ENCODE measurements at regions not wholly inside any gene's neighbourhood (a gene's known extent, or its start where the extent isn't known, plus 50 kb on each side); places are given as distances from the start of the nearest gene placed in this dataset.

DNA sequence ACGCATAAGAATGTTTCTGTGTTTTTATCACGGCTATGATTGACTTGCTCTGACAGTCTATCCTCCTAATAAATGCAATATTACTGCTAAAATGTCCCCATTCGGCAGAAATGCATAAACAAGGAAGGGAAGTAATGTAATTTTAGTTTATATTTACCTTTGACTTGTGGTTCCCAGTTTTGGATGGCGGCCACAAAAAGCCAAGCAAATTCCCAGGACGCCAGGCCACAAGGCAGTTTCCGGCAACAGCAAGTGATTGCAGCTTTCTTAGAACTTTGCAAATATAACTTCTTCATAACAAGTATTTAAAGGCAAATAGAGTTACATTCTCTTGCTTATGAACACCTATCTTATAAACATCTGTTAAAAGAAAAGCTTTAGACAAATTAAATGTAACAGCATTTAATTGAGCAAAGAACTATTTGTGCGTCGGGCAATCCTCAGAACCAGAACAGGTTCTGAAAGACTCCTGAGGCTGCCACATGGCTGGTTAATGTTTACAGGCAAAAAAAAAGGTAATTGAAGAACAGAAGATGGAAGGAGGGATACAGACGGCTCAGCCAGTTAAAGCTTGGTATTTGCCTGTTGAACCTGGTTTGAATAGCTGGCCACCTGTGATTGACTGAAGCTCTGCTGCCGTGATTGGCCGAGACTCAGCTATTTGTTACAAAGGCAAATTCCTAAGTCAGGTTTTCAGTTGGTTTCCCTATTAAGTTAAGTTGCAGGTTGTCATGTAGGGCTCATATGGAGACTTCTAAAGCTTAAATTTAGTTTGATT is 80.8 kb downstream of the C21orf91 start:
- no peak overlapping the region for H3K27ac ChIP-seq (ENCODE audit: low read depth, low read length)
- CTCF ChIA-PET, result interaction anchor here (0.8 to 1.4 kb wide), 2 partner anchors 8 to 184 kb away, joined by 3 read pairs; no protein-coding TSS in a partner anchor
- H3K9me3 Mint-ChIP-seq, result peaks cover 0 to 1% (median 0%) of the 10 kb centered on the region in 5 donors

GRCh38 chr21:17736072-17736471 is 83.1 kb downstream of the C21orf91 start:
- Mint-ChIP-seq H3K9me3 (no peaks in the 10 kb centered on the region), H3K36me3 (no peaks in the 10 kb centered on the region), H3K27me3 (peaks cover 0 to 4% of the 10 kb centered on the region in 2 donors), H3K4me3 (no peak overlapping the region), H3K27ac (no peak overlapping the region), H3K4me1 (peaks cover 3 to 12% (median 5%) of the 10 kb centered on the region in 3 donors)
- POLR2A ChIA-PET, result no interaction called here
- no peak for DNase-seq
- no peaks in the 10 kb centered on the region for H3K36me3 ChIP-seq (ENCODE audit: insufficient read depth, low read length)
- H3K27ac ChIP-seq (ENCODE audit: low read depth, low read length), result no peak overlapping the region
- no peaks in the 10 kb centered on the region for H3K27me3 ChIP-seq (ENCODE audit: insufficient read depth, low read length, poor library complexity, severe bottlenecking)
- CTCF ChIA-PET, result no interaction called here
- no peak overlapping the region for H3K4me3 ChIP-seq (ENCODE audit: low read length)
- H3K9me3 ChIP-seq (ENCODE audit: low read length), result no peaks in the 10 kb centered on the region
- H3K4me1 ChIP-seq (ENCODE audit: insufficient read depth, low read length), result no peaks in the 10 kb centered on the region

More for the DNA sequence above, 80.8 kb downstream of the C21orf91 start:
- H3K27me3 Mint-ChIP-seq, result peaks cover 0 to 4% of the 10 kb centered on the region in 2 donors
- H3K4me3 Mint-ChIP-seq, result no peak overlapping the region
- DNase-seq, result no peak
- no peaks in the 10 kb centered on the region for H3K27me3 ChIP-seq (ENCODE audit: insufficient read depth, low read length, poor library complexity, severe bottlenecking)
- no peak overlapping the region for H3K4me3 ChIP-seq (ENCODE audit: low read length)
- no peaks in the 10 kb centered on the region for H3K9me3 ChIP-seq (ENCODE audit: low read length)
- no peak overlapping the region for H3K27ac Mint-ChIP-seq
- H3K4me1 ChIP-seq (ENCODE audit: insufficient read depth, low read length), result no peaks in the 10 kb centered on the region
- H3K4me1 Mint-ChIP-seq, result peaks cover 3 to 13% (median 7%) of the 10 kb centered on the region in 3 donors
- H3K36me3 ChIP-seq (ENCODE audit: insufficient read depth, low read length), result no peaks in the 10 kb centered on the region
- H3K36me3 Mint-ChIP-seq, result peaks cover 0 to 5% (median 0%) of the 10 kb centered on the region in 3 donors
- POLR2A ChIA-PET, result no interaction called here

- Histone ChIP-seq H3K36me3 (ENCODE audit: insufficient read depth, low read length) (no peaks in the 10 kb centered on the region), H3K9me3 (ENCODE audit: low read length) (no peaks in the 10 kb centered on the region), H3K27ac (ENCODE audit: low read depth, low read length) (no peak overlapping the region), H3K4me1 (ENCODE audit: insufficient read depth, low read length) (no peaks in the 10 kb centered on the region), H3K27me3 (ENCODE audit: insufficient read depth, low read length, poor library complexity, severe bottlenecking) (no peaks in the 10 kb centered on the region), H3K4me3 (ENCODE audit: low read length) (no peak overlapping the region)
- no peak for DNase-seq
- CTCF ChIA-PET, result interaction anchor here (1.2 kb wide), 1 partner anchor 101 kb away, joined by 3 read pairs; no protein-coding TSS in a partner anchor
- Mint-ChIP-seq H3K27ac (peak overlapping the region in 1 of 8 donors; percentile 23), H3K27me3 (peaks cover 0 to 2% of the 10 kb centered on the region in 2 donors), H3K36me3 (no peaks in the 10 kb centered on the region), H3K9me3 (no peaks in the 10 kb centered on the region), H3K4me3 (no peak overlapping the region), H3K4me1 (peaks cover 0 to 8% (median 1%) of the 10 kb centered on the region in 3 donors)
- POLR2A ChIA-PET, result no interaction called here
Observed at GRCh38 chr21:17733209-17733608, 85.9 kb downstream of the C21orf91 start.

GRCh38 chr21:17732306-17732705 is 86.8 kb downstream of the C21orf91 start:
- no peaks in the 10 kb centered on the region for H3K9me3 Mint-ChIP-seq
- Histone ChIP-seq H3K27me3 (ENCODE audit: insufficient read depth, low read length, poor library complexity, severe bottlenecking) (no peaks in the 10 kb centered on the region), H3K4me3 (ENCODE audit: low read length) (no peak overlapping the region), H3K4me1 (ENCODE audit: insufficient read depth, low read length) (no peaks in the 10 kb centered on the region), H3K9me3 (ENCODE audit: low read length) (no peaks in the 10 kb centered on the region), H3K36me3 (ENCODE audit: insufficient read depth, low read length) (no peaks in the 10 kb centered on the region), H3K27ac (ENCODE audit: low read depth, low read length) (no peak overlapping the region)
- ChIA-PET POLR2A (no interaction called here), CTCF (interaction anchor here (1.0 to 1.2 kb wide), 2 partner anchors 35 to 102 kb away, joined by 3 read pairs; no protein-coding TSS in a partner anchor)
- H3K27ac Mint-ChIP-seq, result no peak overlapping the region
- peaks cover 0 to 2% of the 10 kb centered on the region in 2 donors for H3K27me3 Mint-ChIP-seq
- DNase-seq, result no peak
- H3K36me3 Mint-ChIP-seq, result no peaks in the 10 kb centered on the region
- no peak overlapping the region for H3K4me3 Mint-ChIP-seq
- H3K4me1 Mint-ChIP-seq, result peaks cover 0 to 8% (median 1%) of the 10 kb centered on the region in 3 donors

DNA sequence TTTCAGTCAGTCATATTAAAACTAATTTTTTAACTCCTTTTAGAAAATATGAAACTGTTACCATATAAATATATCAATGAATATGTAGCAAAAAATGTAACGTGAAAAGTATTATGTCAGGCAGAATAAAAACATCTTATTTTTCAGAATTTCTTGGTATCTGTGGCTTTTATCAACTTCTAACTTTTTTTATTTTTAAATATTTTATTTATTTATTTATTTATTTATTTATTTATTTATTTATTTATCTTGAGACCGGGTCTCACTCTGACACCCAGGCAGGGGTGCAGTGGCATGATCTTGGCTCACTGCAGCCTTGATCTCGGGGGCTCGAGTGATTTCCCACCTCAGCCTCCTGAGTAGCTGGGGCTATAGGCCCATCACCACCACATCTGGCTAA is 87.6 kb downstream of the C21orf91 start:
- Histone ChIP-seq H3K9me3 (ENCODE audit: low read length) (no peaks in the 10 kb centered on the region), H3K27me3 (ENCODE audit: insufficient read depth, low read length, poor library complexity, severe bottlenecking) (no peaks in the 10 kb centered on the region), H3K4me1 (ENCODE audit: insufficient read depth, low read length) (no peaks in the 10 kb centered on the region), H3K36me3 (ENCODE audit: insufficient read depth, low read length) (no peaks in the 10 kb centered on the region), H3K27ac (ENCODE audit: low read depth, low read length) (no peak overlapping the region), H3K4me3 (ENCODE audit: low read length) (no peak overlapping the region)
- Mint-ChIP-seq H3K27me3 (peaks cover 0 to 2% of the 10 kb centered on the region in 2 donors), H3K36me3 (no peaks in the 10 kb centered on the region), H3K4me1 (peaks cover 0 to 8% (median 1%) of the 10 kb centered on the region in 3 donors), H3K27ac (no peak overlapping the region), H3K4me3 (no peak overlapping the region), H3K9me3 (no peaks in the 10 kb centered on the region)
- ChIA-PET POLR2A (no interaction called here), CTCF (interaction anchor here (1.0 kb wide), 1 partner anchor 35 kb away, joined by 3 read pairs; no protein-coding TSS in a partner anchor)
- DNase-seq, result no peak

DNA sequence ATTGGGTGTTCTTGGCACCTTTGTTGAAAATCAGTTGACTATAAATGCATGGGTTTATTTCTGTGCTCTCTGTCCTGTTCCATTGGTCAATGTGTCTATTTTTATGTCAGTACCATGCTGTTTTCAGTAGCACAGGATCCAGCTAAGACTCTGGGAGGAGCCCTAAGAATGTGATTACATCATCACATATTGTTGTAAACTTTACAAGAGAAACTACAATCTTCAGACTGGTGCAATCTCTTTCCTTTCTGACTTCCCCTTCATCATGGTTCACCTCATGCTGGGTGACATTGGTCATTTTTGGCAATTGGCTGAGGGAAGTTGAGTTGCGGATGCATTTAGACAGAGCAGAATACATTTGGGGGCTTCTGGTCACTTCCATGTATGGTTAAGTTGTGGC is 88.4 kb downstream of the C21orf91 start:
- DNase-seq, result no peak
- H3K27ac ChIP-seq (ENCODE audit: low read depth, low read length), result no peak overlapping the region
- H3K4me3 Mint-ChIP-seq, result no peak overlapping the region
- H3K9me3 Mint-ChIP-seq, result no peaks in the 10 kb centered on the region
- H3K36me3 Mint-ChIP-seq, result no peaks in the 10 kb centered on the region
- no peak overlapping the region for H3K4me3 ChIP-seq (ENCODE audit: low read length)
- ChIA-PET POLR2A (no interaction called here), CTCF (interaction anchor here (0.7 kb wide), 1 partner anchor 44 kb away, joined by 4 read pairs; no protein-coding TSS in a partner anchor)
- peaks cover 0 to 8% (median 1%) of the 10 kb centered on the region in 3 donors for H3K4me1 Mint-ChIP-seq
- peaks cover 0 to 2% of the 10 kb centered on the region in 2 donors for H3K27me3 Mint-ChIP-seq
- H3K27me3 ChIP-seq (ENCODE audit: insufficient read depth, low read length, poor library complexity, severe bottlenecking), result no peaks in the 10 kb centered on the region
- peak overlapping the region in 2 of 8 donors; percentile 19 to 60 for H3K27ac Mint-ChIP-seq
- H3K4me1 ChIP-seq (ENCODE audit: insufficient read depth, low read length), result no peaks in the 10 kb centered on the region
- H3K36me3 ChIP-seq (ENCODE audit: insufficient read depth, low read length), result no peaks in the 10 kb centered on the region
- H3K9me3 ChIP-seq (ENCODE audit: low read length), result no peaks in the 10 kb centered on the region

DNA sequence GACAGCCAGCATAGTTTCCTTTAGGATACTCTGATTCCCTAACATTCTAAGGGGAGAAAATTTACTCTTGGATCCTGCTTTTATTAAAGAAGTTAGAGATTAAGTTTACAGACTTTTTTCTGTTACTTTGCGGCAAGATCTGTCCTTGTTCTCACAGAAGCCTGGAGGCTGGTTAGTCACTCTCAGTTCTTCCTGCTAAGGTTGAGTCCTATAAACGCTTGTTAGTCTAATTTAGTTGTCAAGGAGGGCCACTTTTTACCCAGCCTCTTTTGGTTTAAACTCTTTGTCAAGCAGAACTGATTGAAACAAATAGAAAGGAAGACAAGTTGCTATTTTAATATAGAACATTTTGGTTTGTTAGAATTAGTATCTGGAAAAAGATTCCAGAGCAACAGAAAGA is 89.7 kb downstream of the C21orf91 start:
- Histone ChIP-seq H3K27ac (ENCODE audit: low read depth, low read length) (no peak overlapping the region), H3K36me3 (ENCODE audit: insufficient read depth, low read length) (no peaks in the 10 kb centered on the region), H3K27me3 (ENCODE audit: insufficient read depth, low read length, poor library complexity, severe bottlenecking) (no peaks in the 10 kb centered on the region), H3K4me1 (ENCODE audit: insufficient read depth, low read length) (no peaks in the 10 kb centered on the region), H3K9me3 (ENCODE audit: low read length) (no peaks in the 10 kb centered on the region), H3K4me3 (ENCODE audit: low read length) (no peak overlapping the region)
- H3K36me3 Mint-ChIP-seq, result peaks cover 0 to 2% (median 0%) of the 10 kb centered on the region in 3 donors
- H3K4me3 Mint-ChIP-seq, result no peak overlapping the region
- H3K9me3 Mint-ChIP-seq, result no peaks in the 10 kb centered on the region
- CTCF ChIA-PET, result no interaction called here
- no peak overlapping the region for H3K27ac Mint-ChIP-seq
- peaks cover 0 to 8% (median 1%) of the 10 kb centered on the region in 3 donors for H3K4me1 Mint-ChIP-seq
- POLR2A ChIA-PET, result no interaction called here
- no peaks in the 10 kb centered on the region for H3K27me3 Mint-ChIP-seq
- no peak for DNase-seq

- peaks cover 0 to 2% (median 0%) of the 10 kb centered on the region in 3 donors for H3K36me3 Mint-ChIP-seq
- CTCF ChIA-PET, result no interaction called here
Observed at GRCh38 chr21:17727361-17727760, 91.8 kb downstream of the C21orf91 start.

More at GRCh38 chr21:17727361-17727760, 91.8 kb downstream of the C21orf91 start:
- Histone ChIP-seq H3K27ac (ENCODE audit: low read depth, low read length) (no peak overlapping the region), H3K9me3 (ENCODE audit: low read length) (no peaks in the 10 kb centered on the region), H3K4me1 (ENCODE audit: insufficient read depth, low read length) (no peaks in the 10 kb centered on the region), H3K36me3 (ENCODE audit: insufficient read depth, low read length) (no peaks in the 10 kb centered on the region), H3K27me3 (ENCODE audit: insufficient read depth, low read length, poor library complexity, severe bottlenecking) (no peaks in the 10 kb centered on the region), H3K4me3 (ENCODE audit: low read length) (no peak overlapping the region)
- Mint-ChIP-seq H3K9me3 (no peaks in the 10 kb centered on the region), H3K27me3 (no peaks in the 10 kb centered on the region), H3K27ac (no peak overlapping the region), H3K4me1 (peaks cover 0 to 8% (median 1%) of the 10 kb centered on the region in 3 donors), H3K4me3 (no peak overlapping the region)
- POLR2A ChIA-PET, result no interaction called here
- no peak for DNase-seq
